Tibial nerve (tissue), 4 donors: ENCODE measurements at regions not wholly inside any gene's neighbourhood (a gene's known extent, or its start where the extent isn't known, plus 50 kb on each side); places are given as distances from the start of the nearest gene placed in this dataset.

Experiments used
- CTCF ChIP-seq, 5 experiments: fragments of 200-600 bp in 3 of 5; fragments of 450-650 bp in 2 of 5; sonication (generic) in 3 of 5; IDR thresholded peaks; one replicate each; pipeline ENCODE4 v1.5.1; 2016 to 2019; ENCODE audit warnings: antibody characterized with exemption in 5 of 5, mild to moderate bottlenecking in 3 of 5, moderate library complexity in 2 of 5
- EP300 ChIP-seq, 2 donors: sonication (generic); formaldehyde crosslinking; IDR thresholded peaks; one replicate each; pipeline ENCODE4 v1.6.1; 2017; ENCODE audit warnings: antibody characterized with exemption in 2 of 2, mild to moderate bottlenecking in 1 of 2
- POLR2A ChIP-seq, 2 donors: fragments of 450-650 bp; IDR thresholded peaks; one replicate each; pipeline ENCODE4 v1.6.1; 2017; ENCODE audit warnings: antibody characterized with exemption in 2 of 2, mild to moderate bottlenecking in 2 of 2, moderate library complexity in 2 of 2

- no peak for TF ChIP-seq CTCF (IDR thresholded peaks at IDR 0.05)
- TF ChIP-seq POLR2A (IDR thresholded peaks at IDR 0.05), result no peak
- TF ChIP-seq EP300 (IDR thresholded peaks at IDR 0.05), result no peak
Measured at GRCh38 chr2:21730141-21730540, 606.4 kb downstream of the TDRD15 start.
